ENCODE measurements at regions not wholly inside any gene's neighbourhood (a gene's known extent, or its start where the extent isn't known, plus 50 kb on each side); places are given as distances from the start of the nearest gene placed in this dataset.

GRCh38 chr6:27791182-27791943, 120.8 kb downstream of the OR2B2 start:
- intact Hi-C loops (cut with micrococcal nuclease; ENCODE audit: unreplicated experiment) = no loop called here
- peak; percentile 38; the same call in 1 of the 2 replicates for TF ChIP-seq ZSCAN31 (CRISPR knock-in tag; IDR thresholded peaks at IDR 0.05; ENCODE audit: low read depth)
- TF ChIP-seq SMARCE1 (IDR thresholded peaks at IDR 0.05; ENCODE audit: borderline replicate concordance) = no peak
- no peak for TF ChIP-seq POLR2AphosphoS5 (IDR thresholded peaks at IDR 0.05; ENCODE audit: low read depth, low read length)
- no peak for TF ChIP-seq XRCC5 (optimal IDR thresholded peaks at IDR 0.05; ENCODE audit: low read length)
- no peak for TF ChIP-seq ZNF790 (CRISPR knock-in tag; IDR thresholded peaks at IDR 0.05; ENCODE audit: borderline replicate concordance)
- peak; percentile 49; the same call in 1 of the 2 replicates for TF ChIP-seq THAP11 (CRISPR knock-in tag; IDR thresholded peaks at IDR 0.05)
- TF ChIP-seq IRF9 (CRISPR knock-in tag; IDR thresholded peaks at IDR 0.05; ENCODE audit: borderline replicate concordance) = no peak
- TF ChIP-seq HNF4A (CRISPR knock-in tag; IDR thresholded peaks at IDR 0.05) = peak; percentile 68
- TF ChIP-seq ZNF644 (CRISPR knock-in tag; IDR thresholded peaks at IDR 0.05; ENCODE audit: low read depth) = peak; percentile 43; the same call in 1 of the 2 replicates
- no peak for TF ChIP-seq GABPB1 (CRISPR knock-in tag; IDR thresholded peaks at IDR 0.05)
- TF ChIP-seq RARA (CRISPR knock-in tag; IDR thresholded peaks at IDR 0.05) = peak; percentile 32; the same call in 1 of the 2 replicates
- TF ChIP-seq TBP (CRISPR knock-in tag; IDR thresholded peaks at IDR 0.05) = no peak
- no peak for TF ChIP-seq ISX (CRISPR knock-in tag; conservative IDR thresholded peaks at IDR 0.05)
- TF ChIP-seq HDAC6 (IDR thresholded peaks at IDR 0.05; ENCODE audit: low read depth, low read length) = no peak
- TF ChIP-seq ZNF251 (CRISPR knock-in tag; IDR thresholded peaks at IDR 0.05) = no peak
- TF ChIP-seq ZC3H13 (CRISPR knock-in tag; IDR thresholded peaks at IDR 0.05) = no peak
- TF ChIP-seq HOXA9 (CRISPR knock-in tag; IDR thresholded peaks at IDR 0.05; ENCODE audit: borderline replicate concordance) = no peak
- TF ChIP-seq ZNF512 (CRISPR knock-in tag; IDR thresholded peaks at IDR 0.05) = no peak
- 0 out of 2 replicates have a peak, but pooled peaks have one; percentile 20 for TF ChIP-seq MIER2 (CRISPR knock-in tag; IDR thresholded peaks at IDR 0.05)
- no peak for TF ChIP-seq ZNF501 (CRISPR knock-in tag; IDR thresholded peaks at IDR 0.05)
- TF ChIP-seq FOXK1 (CRISPR knock-in tag; IDR thresholded peaks at IDR 0.05; ENCODE audit: borderline replicate concordance, low read depth) = 0 out of 2 replicates have a peak, but pooled peaks have one; percentile 29
- no peak for TF ChIP-seq MED13 (CRISPR knock-in tag; IDR thresholded peaks at IDR 0.05)
- 0 out of 2 replicates have a peak, but pooled peaks have one; percentile 3 for TF ChIP-seq ZNF34 (CRISPR knock-in tag; IDR thresholded peaks at IDR 0.05; ENCODE audit: borderline replicate concordance)

More at GRCh38 chr6:27791182-27791943, 120.8 kb downstream of the OR2B2 start:
- peak overlapping the region; percentile 93 for H2AFZ ChIP-seq (ENCODE audit: low read length)
- BruUV-seq (replicated peaks) = no TSS peak
- in situ Hi-C loops (cut with HindIII; ENCODE audit: extremely low pct_ligation_motif_present, low pct_unique_long_range_greater_than_20kb) = no loop called here
- peak; percentile 8 for ATAC-seq
- peak overlapping the region; percentile 69 for H3K9ac ChIP-seq (ENCODE audit: insufficient read depth, low read depth, low read length)
- peak; percentile 76 for DNase-seq (ENCODE audit: low spot score)
- no peaks in the 10 kb centered on the region for H3K79me2 ChIP-seq (ENCODE audit: insufficient read depth, low read length)
- peak overlapping the region; percentile 77 for H3K4me2 ChIP-seq (ENCODE audit: low read depth, low read length)
- ChIA-PET CTCF (ENCODE audit: low intra/inter-chr PET ratio, low total read pairs) (interaction anchor here (1.0 kb wide), 1 partner anchor 479 kb away, joined by 4 read pairs; the partner anchor contains the start of gene POM121L2), POLR2A (interaction anchor here (1.2 to 1.6 kb wide), 3 partner anchors 102 to 1133 kb away, joined by 3 to 5 read pairs (median 3); partner anchors contain the start of gene TRIM27)
- FAIRE-seq = no peak
- H3K4me3 ChIP-seq (replicated peaks in 1 of 3; ENCODE audit: insufficient read depth in 1 of 3, low read depth in 2 of 3, low read length in 3 of 3) = peak overlapping the region; percentile 62 to 75 (median 62)
- H3K9me3 ChIP-seq (ENCODE audit: low read length) = no peaks in the 10 kb centered on the region
- peak overlapping the region; percentile 88 for H3K27ac ChIP-seq (ENCODE audit: extremely low read length, insufficient read depth, low read length)
- H3K36me3 ChIP-seq (replicated peaks in 1 of 2; ENCODE audit: control insufficient read depth in 1 of 2, insufficient read depth in 2 of 2, low read length in 2 of 2) = no peaks in the 10 kb centered on the region
- H3K27me3 ChIP-seq (ENCODE audit: control insufficient read depth in 1 of 2, insufficient read depth in 2 of 2, low read length in 2 of 2) = no peaks in the 10 kb centered on the region
- 46% methylated on average over 21 of the region's 22 CpGs for WGBS (ENCODE audit: low lambda C conversion rate)
- H4K20me1 ChIP-seq (ENCODE audit: insufficient read depth, low read length) = no peaks in the 10 kb centered on the region
- peaks cover 46% of the 10 kb centered on the region for H3K4me1 ChIP-seq (ENCODE audit: insufficient read depth, low read length)

All from HepG2 (cell line).